ENCODE measurements at regions not wholly inside any gene's neighbourhood (a gene's known extent, or its start where the extent isn't known, plus 50 kb on each side); places are given as distances from the start of the nearest gene placed in this dataset.

DNA sequence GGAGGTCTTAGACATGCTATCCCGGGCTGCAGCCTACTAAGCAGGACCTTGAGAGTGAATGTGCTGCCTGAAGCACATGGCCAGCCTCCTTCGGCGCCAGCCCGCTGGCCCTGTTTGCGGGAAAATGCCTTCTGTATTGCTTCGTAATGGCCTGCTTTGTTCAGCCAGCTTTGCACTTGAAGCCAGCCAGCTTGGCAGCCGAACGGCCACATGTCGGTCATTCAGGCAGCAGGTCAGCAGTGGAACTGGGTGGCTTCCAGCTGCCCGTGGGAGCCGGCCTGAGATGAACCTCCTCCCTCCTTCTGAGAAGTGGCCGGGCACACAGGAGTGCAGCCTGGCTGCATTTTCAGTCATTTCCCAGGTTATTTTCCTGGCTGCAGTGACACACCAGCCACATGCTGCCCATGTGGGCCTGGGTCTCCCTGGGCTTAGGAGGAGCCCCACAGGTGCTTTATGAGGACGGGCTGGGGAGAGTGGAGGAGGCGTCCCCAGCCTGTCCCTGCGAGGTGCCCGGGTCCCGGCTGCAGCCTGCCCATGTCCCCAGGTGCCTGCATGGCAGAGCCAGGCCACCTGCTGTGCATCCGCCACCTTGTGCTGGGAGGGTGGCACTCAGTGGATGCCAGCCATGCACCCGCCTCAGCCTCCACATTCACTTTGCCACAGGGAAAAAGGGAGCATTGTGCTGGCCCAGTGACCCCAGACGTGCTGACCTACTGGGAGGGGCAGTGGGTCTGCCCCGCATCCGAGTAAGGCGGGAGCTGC, 103.5 kb downstream of the SIK1 start:
- TF ChIP-seq POLR2A (IDR thresholded peaks at IDR 0.05; ENCODE audit: low read length) (no peak), GATA1 (IDR thresholded peaks at IDR 0.05; ENCODE audit: low read depth, low read length) (no peak)
